ENCODE measurements at regions not wholly inside any gene's neighbourhood (a gene's known extent, or its start where the extent isn't known, plus 50 kb on each side); places are given as distances from the start of the nearest gene placed in this dataset.
"Not testable (repeated sequence)": the region's sequence is repeated elsewhere in the genome, so short reads cannot be mapped to it uniquely, and the experiment has no call there.

DNA sequence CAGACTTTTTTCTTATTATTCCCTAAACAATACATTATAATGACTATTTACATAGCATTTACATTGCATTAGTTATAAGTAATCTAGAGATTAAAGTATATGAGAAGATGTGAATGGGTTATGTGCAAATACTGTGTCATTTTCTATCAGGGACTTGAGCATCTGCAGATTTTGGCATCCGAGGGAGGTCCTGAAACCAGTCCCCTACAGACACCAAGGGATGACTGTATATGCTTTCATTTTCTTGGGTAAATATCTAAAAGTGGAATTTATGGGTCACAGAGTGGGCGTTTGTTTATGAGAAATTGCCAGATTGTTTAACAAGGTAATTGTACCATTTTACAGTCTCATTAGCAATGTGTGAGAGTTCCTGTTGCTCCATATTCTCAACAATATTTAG is 454.5 kb upstream of the API5 start:
- H3K27ac ChIP-seq: no peak overlapping the region
- in situ Hi-C loops (cut with MboI; ENCODE audit: low pct_ligation_motif_present in 1 of 4, low pct_unique_long_range_greater_than_20kb in 1 of 4, low sequenced_read_pairs in 3 of 4) (no loop called here), intact Hi-C loops (cut with DNase I; ENCODE audit: low total_unique reads) (no loop called here)
- TF ChIP-seq POLR2A (IDR thresholded peaks at IDR 0.05): no peak
- TF ChIP-seq POLR2AphosphoS5 (IDR thresholded peaks at IDR 0.05): no peak
- no peak for TF ChIP-seq EP300 (IDR thresholded peaks at IDR 0.05; ENCODE audit: low read depth)
- TF ChIP-seq, protein P1, sequence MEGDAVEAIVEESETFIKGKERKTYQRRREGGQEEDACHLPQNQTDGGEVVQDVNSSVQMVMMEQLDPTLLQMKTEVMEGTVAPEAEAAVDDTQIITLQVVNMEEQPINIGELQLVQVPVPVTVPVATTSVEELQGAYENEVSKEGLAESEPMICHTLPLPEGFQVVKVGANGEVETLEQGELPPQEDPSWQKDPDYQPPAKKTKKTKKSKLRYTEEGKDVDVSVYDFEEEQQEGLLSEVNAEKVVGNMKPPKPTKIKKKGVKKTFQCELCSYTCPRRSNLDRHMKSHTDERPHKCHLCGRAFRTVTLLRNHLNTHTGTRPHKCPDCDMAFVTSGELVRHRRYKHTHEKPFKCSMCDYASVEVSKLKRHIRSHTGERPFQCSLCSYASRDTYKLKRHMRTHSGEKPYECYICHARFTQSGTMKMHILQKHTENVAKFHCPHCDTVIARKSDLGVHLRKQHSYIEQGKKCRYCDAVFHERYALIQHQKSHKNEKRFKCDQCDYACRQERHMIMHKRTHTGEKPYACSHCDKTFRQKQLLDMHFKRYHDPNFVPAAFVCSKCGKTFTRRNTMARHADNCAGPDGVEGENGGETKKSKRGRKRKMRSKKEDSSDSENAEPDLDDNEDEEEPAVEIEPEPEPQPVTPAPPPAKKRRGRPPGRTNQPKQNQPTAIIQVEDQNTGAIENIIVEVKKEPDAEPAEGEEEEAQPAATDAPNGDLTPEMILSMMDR (IDR thresholded peaks at IDR 0.05): no peak
- H3K36me3 ChIP-seq: no peaks in the 10 kb centered on the region
- no peaks in the 10 kb centered on the region for H3K27me3 ChIP-seq
- no peaks in the 10 kb centered on the region for H3K4me1 ChIP-seq
- H3K9me3 ChIP-seq: no peaks in the 10 kb centered on the region
- WGBS, 2 donors (ENCODE audit: low coverage in 1 of 2): 0 to 37% methylated on average over 1 to 2 of the region's 2 CpGs
- DNase-seq: no peak
- H3K4me3 ChIP-seq: no peak overlapping the region

DNA sequence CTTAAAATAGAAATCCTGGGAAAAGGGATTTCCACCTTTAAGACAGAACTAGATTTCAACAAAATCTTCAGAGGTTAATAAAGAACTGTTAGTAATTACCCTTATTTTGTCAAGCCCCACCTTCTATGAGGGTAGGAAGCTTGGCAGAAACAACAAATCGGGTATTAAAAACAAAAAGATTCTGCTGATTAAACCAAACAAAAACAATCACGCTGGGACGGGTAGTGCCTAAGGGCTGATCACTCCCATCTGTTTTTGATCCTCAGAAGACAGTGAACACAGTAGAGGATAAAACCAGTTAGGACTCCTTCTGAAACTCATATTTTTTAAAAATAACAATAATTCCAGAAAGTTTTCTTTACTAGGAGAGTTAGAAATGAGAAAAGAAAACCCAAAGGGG is 441.3 kb upstream of the API5 start:
- no peak overlapping the region for H3K27ac ChIP-seq
- no peak overlapping the region for H3K4me3 ChIP-seq
- DNase-seq: no peak
- TF ChIP-seq, protein P1 (IDR thresholded peaks at IDR 0.05): no peak
- TF ChIP-seq EP300 (IDR thresholded peaks at IDR 0.05; ENCODE audit: low read depth) (no peak), POLR2A (IDR thresholded peaks at IDR 0.05) (no peak), POLR2AphosphoS5 (IDR thresholded peaks at IDR 0.05) (no peak)
- no peaks in the 10 kb centered on the region for H3K27me3 ChIP-seq
- H3K36me3 ChIP-seq: no peaks in the 10 kb centered on the region
- no peaks in the 10 kb centered on the region for H3K9me3 ChIP-seq
- in situ Hi-C loops (cut with MboI; ENCODE audit: low pct_ligation_motif_present in 1 of 4, low pct_unique_long_range_greater_than_20kb in 1 of 4, low sequenced_read_pairs in 3 of 4): no loop called here
- 48 to 53% methylated on average over 3 of the region's 3 CpGs for WGBS, 2 donors (ENCODE audit: low coverage in 1 of 2)
- H3K4me1 ChIP-seq: no peaks in the 10 kb centered on the region
- intact Hi-C loops (cut with DNase I; ENCODE audit: low total_unique reads): no loop called here

DNA sequence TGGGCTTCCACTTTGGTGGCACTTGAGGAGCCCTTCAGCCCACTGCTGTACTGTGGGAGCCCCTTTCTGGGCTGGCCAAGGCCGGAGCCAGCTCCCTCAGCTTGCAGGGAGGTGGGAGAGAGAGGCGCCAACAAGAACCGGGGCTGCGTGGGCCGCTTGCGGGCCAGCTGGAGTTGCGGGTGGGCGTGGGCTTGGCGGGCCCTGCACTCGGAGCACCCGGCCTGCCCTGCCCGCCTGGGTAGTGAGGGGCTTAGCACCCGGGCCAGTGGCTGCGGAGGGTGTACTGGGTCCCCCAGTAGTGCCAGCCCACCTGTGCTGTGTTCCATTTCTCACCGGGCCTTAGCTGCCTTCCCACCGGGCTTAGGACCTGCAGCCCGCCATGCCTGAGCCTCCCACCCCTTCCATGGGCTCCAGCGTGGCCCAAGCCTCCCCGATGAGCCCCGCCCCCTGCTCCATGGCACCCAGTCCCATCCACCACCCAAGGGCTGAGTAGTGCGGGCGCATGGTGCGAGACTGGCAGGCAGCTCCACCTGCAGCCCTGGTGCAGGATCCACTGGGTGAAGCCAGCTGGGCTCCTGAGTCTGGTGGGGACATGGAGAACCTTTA is 437.9 kb upstream of the API5 start:
- H3K27me3 ChIP-seq; H3K4me3 ChIP-seq; in situ Hi-C loops (cut with MboI; ENCODE audit: low pct_ligation_motif_present in 1 of 4, low pct_unique_long_range_greater_than_20kb in 1 of 4, low sequenced_read_pairs in 3 of 4); H3K36me3 ChIP-seq; H3K27ac ChIP-seq; H3K4me1 ChIP-seq; intact Hi-C loops (cut with DNase I; ENCODE audit: low total_unique reads); DNase-seq; H3K9me3 ChIP-seq: not testable (repeated sequence)
- WGBS, 2 donors (ENCODE audit: low coverage in 1 of 2): 91% methylated on average over 20 of the region's 23 CpGs; no CpG with 5 or more reads in 1 of the 2 donors

DNA sequence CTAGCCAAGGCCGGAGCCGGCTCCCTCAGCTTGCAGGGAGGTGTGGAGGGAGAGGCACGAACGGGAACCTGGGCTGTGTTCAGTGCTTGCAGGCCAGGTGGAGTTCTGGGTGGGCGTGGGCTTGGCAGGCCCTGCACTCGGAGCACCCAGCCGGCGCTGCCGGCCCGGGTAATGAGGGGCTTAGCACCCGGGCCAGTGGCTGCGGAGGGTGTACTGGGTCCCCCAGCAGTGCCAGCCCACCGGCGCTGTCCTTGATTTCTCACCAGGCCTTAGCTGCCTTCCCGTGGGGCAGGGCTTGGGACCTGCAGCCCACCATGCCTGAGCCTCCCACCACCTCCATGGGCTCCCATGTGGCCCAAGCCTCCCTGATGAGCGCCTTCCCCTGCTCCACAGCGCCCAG is 430.5 kb upstream of the API5 start:
- H3K27me3 ChIP-seq; H3K4me3 ChIP-seq; DNase-seq; H3K4me1 ChIP-seq; intact Hi-C loops (cut with DNase I; ENCODE audit: low total_unique reads); H3K36me3 ChIP-seq; H3K27ac ChIP-seq; in situ Hi-C loops (cut with MboI; ENCODE audit: low pct_ligation_motif_present in 1 of 4, low pct_unique_long_range_greater_than_20kb in 1 of 4, low sequenced_read_pairs in 3 of 4); H3K9me3 ChIP-seq: not testable (repeated sequence)
- 95% methylated on average over 16 of the region's 17 CpGs; no CpG with 5 or more reads in 1 of the 2 donors for WGBS, 2 donors (ENCODE audit: low coverage in 1 of 2)

DNA sequence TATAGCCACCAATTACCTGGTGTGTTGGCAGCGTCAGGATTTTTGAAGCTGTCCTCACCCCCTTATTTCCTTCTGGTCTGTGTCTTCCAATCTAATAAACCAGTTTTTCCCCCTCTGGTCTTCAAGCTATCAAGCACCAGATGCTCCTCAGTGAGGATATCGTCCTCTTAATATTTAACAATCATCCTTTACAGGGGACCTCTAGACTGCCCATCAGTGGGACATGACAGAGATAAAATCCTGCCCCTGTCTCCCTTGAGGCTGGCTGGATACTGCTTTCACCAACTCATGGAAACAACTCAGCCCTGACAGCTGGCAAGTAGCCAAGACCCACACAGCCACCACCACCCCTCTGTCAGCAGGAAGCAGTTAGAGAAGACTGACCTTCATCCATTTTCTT is 421.0 kb upstream of the API5 start:
- H3K4me1 ChIP-seq: no peaks in the 10 kb centered on the region
- H3K27me3 ChIP-seq: no peaks in the 10 kb centered on the region
- no peaks in the 10 kb centered on the region for H3K9me3 ChIP-seq
- 64 to 75% methylated on average over 2 of the region's 2 CpGs for WGBS, 2 donors (ENCODE audit: low coverage in 1 of 2)
- DNase-seq: no peak
- no peak overlapping the region for H3K27ac ChIP-seq
- no peak overlapping the region for H3K4me3 ChIP-seq
- no peaks in the 10 kb centered on the region for H3K36me3 ChIP-seq
- in situ Hi-C loops (cut with MboI; ENCODE audit: low pct_ligation_motif_present in 1 of 4, low pct_unique_long_range_greater_than_20kb in 1 of 4, low sequenced_read_pairs in 3 of 4): no loop called here
- TF ChIP-seq POLR2AphosphoS5 (IDR thresholded peaks at IDR 0.05) (no peak), POLR2A (IDR thresholded peaks at IDR 0.05) (no peak), EP300 (IDR thresholded peaks at IDR 0.05; ENCODE audit: low read depth) (no peak)
- TF ChIP-seq, protein P1 (IDR thresholded peaks at IDR 0.05): no peak
- intact Hi-C loops (cut with DNase I; ENCODE audit: low total_unique reads): no loop called here

All from transverse colon (tissue), 4 donors.